ENCODE measurements at regions not wholly inside any gene's neighbourhood (a gene's known extent, or its start where the extent isn't known, plus 50 kb on each side); places are given as distances from the start of the nearest gene placed in this dataset.

- TF ChIP-seq, protein P1, sequence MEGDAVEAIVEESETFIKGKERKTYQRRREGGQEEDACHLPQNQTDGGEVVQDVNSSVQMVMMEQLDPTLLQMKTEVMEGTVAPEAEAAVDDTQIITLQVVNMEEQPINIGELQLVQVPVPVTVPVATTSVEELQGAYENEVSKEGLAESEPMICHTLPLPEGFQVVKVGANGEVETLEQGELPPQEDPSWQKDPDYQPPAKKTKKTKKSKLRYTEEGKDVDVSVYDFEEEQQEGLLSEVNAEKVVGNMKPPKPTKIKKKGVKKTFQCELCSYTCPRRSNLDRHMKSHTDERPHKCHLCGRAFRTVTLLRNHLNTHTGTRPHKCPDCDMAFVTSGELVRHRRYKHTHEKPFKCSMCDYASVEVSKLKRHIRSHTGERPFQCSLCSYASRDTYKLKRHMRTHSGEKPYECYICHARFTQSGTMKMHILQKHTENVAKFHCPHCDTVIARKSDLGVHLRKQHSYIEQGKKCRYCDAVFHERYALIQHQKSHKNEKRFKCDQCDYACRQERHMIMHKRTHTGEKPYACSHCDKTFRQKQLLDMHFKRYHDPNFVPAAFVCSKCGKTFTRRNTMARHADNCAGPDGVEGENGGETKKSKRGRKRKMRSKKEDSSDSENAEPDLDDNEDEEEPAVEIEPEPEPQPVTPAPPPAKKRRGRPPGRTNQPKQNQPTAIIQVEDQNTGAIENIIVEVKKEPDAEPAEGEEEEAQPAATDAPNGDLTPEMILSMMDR (IDR thresholded peaks at IDR 0.05; ENCODE audit: insufficient read depth, low read depth, low read length) = no peak
- TF ChIP-seq EZH2 (IDR thresholded peaks at IDR 0.05; ENCODE audit: insufficient read depth, low read length) = no peak
Measured at GRCh38 chr13:56019606-56020005, 1121.1 kb upstream of the PRR20A start.

Measured in astrocyte (in vitro differentiated cells and primary cell).